ENCODE measurements at regions not wholly inside any gene's neighbourhood (a gene's known extent, or its start where the extent isn't known, plus 50 kb on each side); places are given as distances from the start of the nearest gene placed in this dataset.
A peak's percentile ranks its signal among the peaks of the same experiment; 100 is the strongest.

DNA sequence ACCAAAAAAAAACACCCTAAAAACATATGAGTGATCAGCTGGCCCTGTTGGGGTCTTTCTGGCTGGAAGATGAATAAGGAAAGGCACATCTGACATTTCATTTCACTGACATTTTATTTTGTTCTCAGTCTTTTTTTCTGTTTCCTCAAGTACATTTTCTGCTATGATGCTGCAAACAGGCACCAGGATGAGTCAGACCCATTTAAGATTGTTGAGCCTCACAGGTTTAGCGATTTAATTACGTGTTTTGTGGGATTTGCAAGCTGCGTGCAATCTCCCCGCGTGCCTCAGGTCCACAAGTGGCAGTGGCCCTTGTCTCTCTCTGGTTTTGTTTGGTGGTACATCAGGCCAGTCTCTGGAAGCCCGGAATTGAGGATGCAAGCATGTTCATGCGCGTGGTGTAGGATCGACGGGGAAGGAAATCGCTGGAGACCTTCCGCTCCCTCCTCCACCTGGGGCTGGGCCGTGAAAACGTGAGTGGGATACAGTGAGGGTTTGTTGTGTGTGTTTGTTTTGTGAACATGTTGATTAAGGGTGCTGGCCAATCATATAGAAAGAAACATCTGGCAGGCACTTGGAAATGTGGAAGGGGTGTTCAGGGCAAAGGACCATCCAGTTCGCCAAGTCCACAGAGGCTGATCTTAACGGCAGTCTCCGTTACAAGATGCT lies 120.2 kb upstream of the ZNF516 start:
- Histone ChIP-seq H3K14ac (ENCODE audit: insufficient read length) (no peak overlapping the region), H2BK15ac (ENCODE audit: low read length) (peak overlapping the region; percentile 55; the same call in 1 of the 2 replicates), H2AFZ (ENCODE audit: low read length) (no peak overlapping the region), H3K27ac (ENCODE audit: low read depth, low read length) (no peak overlapping the region), H3K4me3 (ENCODE audit: extremely low read depth in 1 of 4, insufficient read depth in 2 of 4, low read depth in 3 of 4, low read length in 4 of 4) (no peak overlapping the region), H2BK5ac (ENCODE audit: low read depth, low read length) (no peak overlapping the region), H3K79me2 (ENCODE audit: control insufficient read depth in 1 of 2, insufficient read depth in 2 of 2, low read length in 2 of 2) (no peaks in the 10 kb centered on the region), H3K23me2 (ENCODE audit: low read depth, low read length) (no peaks in the 10 kb centered on the region; the same call in 1 of the 2 replicates), H3K18ac (ENCODE audit: extremely low read depth, low read length) (no peak overlapping the region), H2AK5ac (ENCODE audit: low read depth, low read length) (no peak overlapping the region; the same call in 1 of the 2 replicates), H3K36me3 (ENCODE audit: control insufficient read depth in 2 of 4, insufficient read depth in 4 of 4, low read length in 3 of 4) (no peaks in the 10 kb centered on the region; a peak in 1 of 8 replicates), H3K23ac (ENCODE audit: insufficient read length) (no peak overlapping the region), H2BK20ac (ENCODE audit: low read length) (no peak overlapping the region), H3K4me1 (replicated peaks in 1 of 4; ENCODE audit: control insufficient read depth in 3 of 4, insufficient read depth in 4 of 4, low read length in 3 of 4) (peaks cover 3 to 9% (median 8%) of the 10 kb centered on the region in 4 experiments; a peak in 6 of 7 replicates), H3K56ac (replicated peaks; ENCODE audit: insufficient read length, low read depth, low read length) (no peak overlapping the region), H3K4ac (replicated peaks; ENCODE audit: insufficient read length, low read depth, low read length) (no peak overlapping the region), H2BK12ac (ENCODE audit: low read depth, low read length) (peak overlapping the region; percentile 6; the same call in 1 of the 2 replicates), H3K79me1 (ENCODE audit: low read depth, low read length) (no peaks in the 10 kb centered on the region), H4K20me1 (replicated peaks in 1 of 2; ENCODE audit: control insufficient read depth in 1 of 2, insufficient read depth in 2 of 2, low read length in 2 of 2) (no peaks in the 10 kb centered on the region), H2BK120ac (replicated peaks; ENCODE audit: low read depth, low read length) (no peak overlapping the region), H4K5ac (ENCODE audit: insufficient read length, low read depth, low read length) (no peak overlapping the region), H3K9me3 (ENCODE audit: insufficient read depth in 2 of 2, low read depth in 1 of 2, low read length in 1 of 2) (no peaks in the 10 kb centered on the region; a peak in 1 of 4 replicates), H4K8ac (ENCODE audit: extremely low read depth, insufficient read depth, low read length) (no peak overlapping the region; the same call in 1 of the 2 replicates), H4K91ac (replicated peaks; ENCODE audit: insufficient read length, low read length) (peak overlapping the region; percentile 61), H3K27me3 (replicated peaks in 1 of 4; ENCODE audit: control insufficient read depth in 3 of 4, extremely low read depth in 1 of 4, insufficient read depth in 3 of 4, low read length in 3 of 4) (peaks cover 0 to 9% (median 5%) of the 10 kb centered on the region in 4 experiments; a peak in 3 of 7 replicates), H3K4me2 (ENCODE audit: insufficient read depth in 1 of 2, low read depth in 2 of 2, low read length in 2 of 2) (no peak overlapping the region), H3K9ac (replicated peaks in 1 of 4; ENCODE audit: extremely low read depth in 1 of 4, low read depth in 3 of 4, low read length in 3 of 4) (no peak overlapping the region)
- FAIRE-seq (no peak), DNase-seq (ENCODE audit: low read depth in 1 of 2, low spot score in 2 of 2) (no peak)
- 87% methylated on average over 17 of the region's 17 CpGs; no CpG with 5 or more reads in 1 of the 2 experiments for WGBS, 2 experiments (ENCODE audit: extremely low coverage in 1 of 2, insufficient coverage in 1 of 2, insufficient read length in 1 of 2, insufficient replicate concordance in 2 of 2, low coverage in 1 of 2, low lambda C conversion rate in 2 of 2, missing lambda C conversion rate in 1 of 2)
- POLR2A ChIA-PET (ENCODE audit: partially characterized antibody): no interaction called here
- CTCF ChIA-PET (ENCODE audit: partially characterized antibody): no interaction called here
- no peak for TF ChIP-seq RAD21 (IDR thresholded peaks at IDR 0.05 in 1 of 2, conservative IDR thresholded peaks at IDR 0.05 in 1 of 2; ENCODE audit: low read depth in 2 of 2, low read length in 2 of 2)
- no peak for TF ChIP-seq NRF1 (IDR thresholded peaks at IDR 0.05; ENCODE audit: low read depth, low read length)
- TF ChIP-seq EP300 (IDR thresholded peaks at IDR 0.05; ENCODE audit: borderline replicate concordance in 1 of 2, low read depth in 2 of 2, low read length in 2 of 2): no peak
- no peak for TF ChIP-seq CHD2 (IDR thresholded peaks at IDR 0.05; ENCODE audit: low read length)
- TF ChIP-seq SIX5 (IDR thresholded peaks at IDR 0.05; ENCODE audit: low read depth, low read length): no peak
- TF ChIP-seq JUND (IDR thresholded peaks at IDR 0.05; ENCODE audit: low read length): no peak
- TF ChIP-seq CREB1 (IDR thresholded peaks at IDR 0.05): no peak
- TF ChIP-seq POU5F1 (IDR thresholded peaks at IDR 0.05; ENCODE audit: low read depth, low read length): no peak
- no peak for TF ChIP-seq YY1 (IDR thresholded peaks at IDR 0.05; ENCODE audit: low read depth, low read length)
- TF ChIP-seq RFX5 (IDR thresholded peaks at IDR 0.05; ENCODE audit: borderline replicate concordance, low read depth, low read length): no peak
- no peak for TF ChIP-seq MAFK (IDR thresholded peaks at IDR 0.05; ENCODE audit: low read depth, low read length)
- TF ChIP-seq, protein P1, sequence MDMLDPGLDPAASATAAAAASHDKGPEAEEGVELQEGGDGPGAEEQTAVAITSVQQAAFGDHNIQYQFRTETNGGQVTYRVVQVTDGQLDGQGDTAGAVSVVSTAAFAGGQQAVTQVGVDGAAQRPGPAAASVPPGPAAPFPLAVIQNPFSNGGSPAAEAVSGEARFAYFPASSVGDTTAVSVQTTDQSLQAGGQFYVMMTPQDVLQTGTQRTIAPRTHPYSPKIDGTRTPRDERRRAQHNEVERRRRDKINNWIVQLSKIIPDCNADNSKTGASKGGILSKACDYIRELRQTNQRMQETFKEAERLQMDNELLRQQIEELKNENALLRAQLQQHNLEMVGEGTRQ (IDR thresholded peaks at IDR 0.05; ENCODE audit: low read length): no peak
- no peak for TF ChIP-seq TCF12 (IDR thresholded peaks at IDR 0.05; ENCODE audit: low read depth, low read length)

Measured in H1 (cell line).